Tibial nerve (tissue), 4 donors: ENCODE measurements at regions not wholly inside any gene's neighbourhood (a gene's known extent, or its start where the extent isn't known, plus 50 kb on each side); places are given as distances from the start of the nearest gene placed in this dataset.

Experiments
- DNase-seq, 2 donors: peaks; one replicate each; pipeline ENCODE4 v3.0.0-alpha.2; 2019; ENCODE audit warnings: low spot score in 2 of 2
- H3K27ac ChIP-seq, 4 donors: fragments of 200-600 bp; sonication (generic) in 3 of 4; one replicate each; pipeline ENCODE4 v1.5.1; 2017 to 2019; ENCODE audit warnings: mild to moderate bottlenecking in 1 of 4
- H3K27me3 ChIP-seq, 2 donors: fragments of 200-600 bp; sonication (generic) in 1 of 2; one replicate each; pipeline versions ENCODE4 v1.5.1 to v1.6.0; 2017 to 2019
- H3K36me3 ChIP-seq, 3 donors: fragments of 200-600 bp; sonication (generic); one replicate each; pipeline ENCODE4 v1.5.1; 2018 to 2019
- H3K4me1 ChIP-seq, 4 donors: fragments of 200-600 bp; sonication (generic) in 3 of 4; one replicate each; pipeline ENCODE4 v1.5.1; 2017 to 2019
- H3K4me3 ChIP-seq, 4 donors: fragments of 200-600 bp; sonication (generic) in 3 of 4; one replicate each; pipeline ENCODE4 v1.5.1; 2017 to 2019; ENCODE audit warnings: mild to moderate bottlenecking in 1 of 4, moderate library complexity in 1 of 4
- H3K9me3 ChIP-seq, 4 donors: fragments of 200-600 bp; sonication (generic) in 3 of 4; one replicate each; pipeline ENCODE4 v1.5.1; 2017 to 2019
- CTCF ChIP-seq, 5 experiments: fragments of 200-600 bp in 3 of 5; fragments of 450-650 bp in 2 of 5; sonication (generic) in 3 of 5; IDR thresholded peaks; one replicate each; pipeline ENCODE4 v1.5.1; 2016 to 2019; ENCODE audit warnings: antibody characterized with exemption in 5 of 5, mild to moderate bottlenecking in 3 of 5, moderate library complexity in 2 of 5
- EP300 ChIP-seq, 2 donors: sonication (generic); formaldehyde crosslinking; IDR thresholded peaks; one replicate each; pipeline ENCODE4 v1.6.1; 2017; ENCODE audit warnings: antibody characterized with exemption in 2 of 2, mild to moderate bottlenecking in 1 of 2
- POLR2A ChIP-seq, 2 donors: fragments of 450-650 bp; IDR thresholded peaks; one replicate each; pipeline ENCODE4 v1.6.1; 2017; ENCODE audit warnings: antibody characterized with exemption in 2 of 2, mild to moderate bottlenecking in 2 of 2, moderate library complexity in 2 of 2
- WGBS, 2 donors: methylation state at CpG; one replicate each; pipeline ENCODE4 v1.1.5; 2018; 5-methylcytosine and 5-hydroxymethylcytosine counted together

DNA sequence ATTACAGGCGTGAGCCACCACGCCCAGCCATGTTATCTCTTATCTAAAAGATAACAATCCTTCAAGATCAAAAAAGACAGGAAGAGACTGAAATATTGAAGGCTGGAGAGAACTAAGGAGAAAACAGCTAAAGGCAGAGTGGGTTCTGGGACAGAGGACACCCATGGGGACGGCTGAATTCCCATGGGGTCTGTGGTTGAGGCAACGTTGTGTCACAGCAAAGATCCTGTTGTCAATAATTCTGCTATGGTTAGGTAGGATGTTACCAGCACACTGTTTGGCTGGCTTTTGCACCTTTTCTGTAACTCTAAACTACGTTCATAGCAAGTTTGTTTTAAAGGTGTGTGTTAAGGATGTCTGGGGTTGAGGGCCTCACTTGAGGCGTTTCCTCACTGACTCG is 137.7 kb upstream of the APCDD1 start:
- Histone ChIP-seq H3K27ac (no peak overlapping the region), H3K27me3 (no peaks in the 10 kb centered on the region), H3K4me1 (peaks cover 0 to 19% (median 0%) of the 10 kb centered on the region in 4 donors), H3K4me3 (no peak overlapping the region), H3K36me3 (no peaks in the 10 kb centered on the region), H3K9me3 (no peaks in the 10 kb centered on the region)
- TF ChIP-seq CTCF (IDR thresholded peaks at IDR 0.05) = no peak
- TF ChIP-seq EP300 (IDR thresholded peaks at IDR 0.05) = no peak
- no peak for TF ChIP-seq POLR2A (IDR thresholded peaks at IDR 0.05)
- 91% methylated on average over 7 of the region's 7 CpGs for WGBS, 2 donors
- DNase-seq = no peak

- Histone ChIP-seq H3K27me3 (no peaks in the 10 kb centered on the region), H3K27ac (no peak overlapping the region), H3K36me3 (no peaks in the 10 kb centered on the region), H3K4me1 (peaks cover 0 to 23% (median 0%) of the 10 kb centered on the region in 4 donors), H3K4me3 (no peak overlapping the region), H3K9me3 (no peaks in the 10 kb centered on the region)
- no peak for DNase-seq
- no peak for TF ChIP-seq POLR2A (IDR thresholded peaks at IDR 0.05)
- TF ChIP-seq CTCF (IDR thresholded peaks at IDR 0.05) = no peak
- no peak for TF ChIP-seq EP300 (IDR thresholded peaks at IDR 0.05)
- 80 to 82% methylated on average over 6 of the region's 6 CpGs for WGBS, 2 donors
Measured at GRCh38 chr18:10317864-10318690, 136.4 kb upstream of the APCDD1 start.

GRCh38 chr18:10318691-10318970 is 135.8 kb upstream of the APCDD1 start:
- H3K27ac ChIP-seq = no peak overlapping the region
- no peaks in the 10 kb centered on the region for H3K27me3 ChIP-seq
- H3K36me3 ChIP-seq = no peaks in the 10 kb centered on the region
- 35 to 40% methylated on average over 3 of the region's 3 CpGs for WGBS, 2 donors
- H3K9me3 ChIP-seq = no peaks in the 10 kb centered on the region
- DNase-seq = no peak
- H3K4me1 ChIP-seq = peaks cover 0 to 23% (median 0%) of the 10 kb centered on the region in 4 donors
- H3K4me3 ChIP-seq = no peak overlapping the region
- TF ChIP-seq EP300 (IDR thresholded peaks at IDR 0.05) (no peak), POLR2A (IDR thresholded peaks at IDR 0.05) (no peak), CTCF (IDR thresholded peaks at IDR 0.05) (no peak)

GRCh38 chr18:10319026-10319425 is 135.4 kb upstream of the APCDD1 start:
- WGBS, 2 donors = 87 to 93% methylated on average over 2 of the region's 2 CpGs
- H3K4me3 ChIP-seq = no peak overlapping the region
- no peaks in the 10 kb centered on the region for H3K36me3 ChIP-seq
- H3K4me1 ChIP-seq = peaks cover 0 to 23% (median 0%) of the 10 kb centered on the region in 4 donors
- DNase-seq = no peak
- TF ChIP-seq EP300 (IDR thresholded peaks at IDR 0.05) (no peak), POLR2A (IDR thresholded peaks at IDR 0.05) (no peak), CTCF (IDR thresholded peaks at IDR 0.05) (no peak)
- no peaks in the 10 kb centered on the region for H3K9me3 ChIP-seq
- no peak overlapping the region for H3K27ac ChIP-seq
- no peaks in the 10 kb centered on the region for H3K27me3 ChIP-seq

GRCh38 chr18:10319914-10320600 is 134.4 kb upstream of the APCDD1 start:
- H3K36me3 ChIP-seq = no peaks in the 10 kb centered on the region
- H3K27ac ChIP-seq = no peak overlapping the region
- H3K4me1 ChIP-seq = peaks cover 0 to 22% (median 0%) of the 10 kb centered on the region in 4 donors
- WGBS, 2 donors = 87 to 91% methylated on average over 9 of the region's 9 CpGs
- H3K27me3 ChIP-seq = no peaks in the 10 kb centered on the region
- no peak for DNase-seq
- TF ChIP-seq CTCF (IDR thresholded peaks at IDR 0.05) = no peak
- TF ChIP-seq EP300 (IDR thresholded peaks at IDR 0.05) = no peak
- no peak for TF ChIP-seq POLR2A (IDR thresholded peaks at IDR 0.05)
- no peaks in the 10 kb centered on the region for H3K9me3 ChIP-seq
- no peak overlapping the region for H3K4me3 ChIP-seq
